Fibroblast of skin of scalp (primary cell): ENCODE measurements at regions not wholly inside any gene's neighbourhood (a gene's known extent, or its start where the extent isn't known, plus 50 kb on each side); places are given as distances from the start of the nearest gene placed in this dataset.

Experiments used
- DNase-seq: peaks from one replicate; pipeline ENCODE4 v3.0.0-alpha.2; 2013

DNA sequence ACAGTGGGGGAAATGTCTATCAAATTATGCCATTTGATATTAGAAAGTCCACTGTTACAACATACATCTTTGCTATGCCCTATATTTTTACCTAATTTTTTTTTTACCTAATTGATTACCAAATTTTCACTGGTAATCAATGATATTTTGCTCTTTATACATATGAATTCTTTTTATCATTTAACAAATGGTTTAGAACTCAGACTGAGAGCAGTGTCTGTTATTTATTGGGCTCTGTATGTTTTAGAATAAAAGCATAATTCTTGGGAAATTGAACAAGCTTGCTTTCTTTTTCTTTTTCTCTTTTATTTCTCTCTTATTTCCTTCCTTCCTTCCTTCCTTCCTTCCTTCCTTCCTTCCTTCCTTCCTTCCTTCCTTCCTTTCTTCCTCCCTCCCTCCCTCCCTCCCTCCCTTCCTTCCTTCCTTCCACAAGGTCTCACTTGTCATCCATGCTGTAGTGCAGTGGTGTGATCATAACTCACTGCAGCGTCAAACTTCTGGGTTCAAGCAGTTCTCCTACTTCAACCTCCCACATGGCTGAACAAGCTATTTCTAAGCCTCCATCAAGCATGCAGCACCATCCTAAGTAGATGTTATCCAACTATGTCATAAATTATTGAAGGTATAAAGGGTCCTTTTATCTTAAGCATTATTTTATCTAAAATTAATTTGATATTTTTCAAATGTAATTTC is 911.7 kb upstream of the CITED2 start:
- no peak for DNase-seq

DNA sequence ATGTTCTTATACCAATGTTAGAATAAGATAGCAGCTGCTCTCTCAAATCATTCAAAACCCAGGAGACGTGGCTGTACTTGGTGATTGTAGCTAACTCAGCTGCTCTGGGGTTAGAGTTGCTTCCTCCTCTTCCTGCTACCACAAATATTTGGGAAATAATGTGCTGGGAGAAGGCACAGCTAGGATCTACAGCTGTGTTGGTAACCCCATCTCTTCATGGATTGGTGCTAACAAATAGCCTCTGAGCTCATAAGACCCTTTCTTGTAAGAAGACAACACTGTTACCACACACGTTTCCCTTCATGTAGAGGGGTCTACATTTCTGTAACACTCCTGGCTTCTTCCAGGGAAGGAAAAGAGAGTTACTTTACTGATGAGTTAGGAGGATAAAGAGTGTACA is 911.0 kb upstream of the CITED2 start:
- peak; percentile 17 for DNase-seq

DNA sequence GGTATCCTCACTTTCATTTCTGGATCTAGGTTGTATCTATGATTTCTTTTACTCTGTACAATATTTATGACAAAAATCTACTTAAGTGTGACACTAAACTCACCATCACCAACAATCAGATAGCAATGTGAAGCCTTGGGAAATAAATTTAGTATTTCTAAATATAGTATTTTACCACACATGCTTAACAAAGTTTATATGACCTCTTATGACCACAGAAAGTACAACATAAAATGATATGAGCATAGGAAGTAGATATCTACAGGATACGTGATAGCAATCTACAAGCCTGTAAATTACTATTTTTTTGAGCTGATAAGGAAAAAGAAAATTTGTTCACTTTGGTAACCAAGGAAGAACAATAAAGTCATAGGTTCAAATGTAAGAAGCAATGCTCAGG is 910.4 kb upstream of the CITED2 start:
- DNase-seq, result no peak

DNA sequence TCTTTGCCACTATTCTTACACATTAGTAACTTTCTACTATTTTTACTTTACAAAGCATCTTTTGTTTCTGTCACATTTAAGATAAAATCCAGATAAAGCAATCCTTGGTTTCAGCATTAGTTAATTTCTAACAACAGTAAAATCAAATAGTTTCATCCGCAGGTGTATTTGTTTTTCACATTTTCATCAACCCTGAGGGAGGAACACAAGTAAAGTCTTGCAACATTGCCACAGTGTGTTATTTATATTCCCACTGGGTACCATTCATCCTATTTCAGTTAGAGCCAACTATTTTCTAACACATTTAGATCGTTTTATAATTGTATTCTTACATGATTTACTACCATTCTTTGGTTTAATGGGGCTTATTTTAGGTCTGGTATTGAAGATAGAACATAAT is 908.7 kb upstream of the CITED2 start:
- no peak for DNase-seq

DNA sequence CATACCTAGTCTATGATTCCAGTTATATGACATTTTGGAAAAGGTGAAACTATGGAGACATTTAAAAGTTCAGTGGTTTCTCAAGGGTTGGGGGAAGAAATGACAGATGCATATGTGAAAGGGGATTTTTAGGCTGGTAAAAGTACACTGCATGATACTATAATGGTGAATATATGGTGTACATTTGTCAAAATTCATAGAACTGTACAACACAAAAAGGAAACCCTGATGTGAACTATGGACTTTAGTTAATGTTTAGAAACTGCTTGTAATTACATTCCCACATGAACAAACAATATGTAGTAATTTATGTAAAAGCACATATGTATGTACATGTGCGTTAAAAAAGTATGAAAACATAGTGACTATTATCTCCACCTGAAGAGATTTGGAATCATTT is 907.3 kb upstream of the CITED2 start:
- no peak for DNase-seq

DNA sequence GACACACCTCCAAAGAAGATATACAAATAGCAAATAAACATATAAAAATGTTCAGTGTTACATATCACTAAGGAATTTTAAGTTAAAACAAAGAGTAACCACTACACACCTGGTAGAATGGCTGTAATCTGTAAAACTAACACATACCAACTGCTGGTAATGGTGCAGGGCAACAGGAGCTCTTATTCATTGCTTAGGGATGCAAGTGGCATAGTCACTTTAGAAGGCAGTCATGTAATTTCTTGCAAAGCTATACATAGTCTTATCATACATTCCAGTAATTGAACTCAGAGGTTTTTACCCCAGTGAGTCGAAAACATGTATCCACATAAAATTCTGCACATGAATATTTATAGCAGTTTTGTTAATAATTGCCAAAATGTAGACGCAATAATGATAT is 906.8 kb upstream of the CITED2 start:
- peak; percentile 11 for DNase-seq

DNA sequence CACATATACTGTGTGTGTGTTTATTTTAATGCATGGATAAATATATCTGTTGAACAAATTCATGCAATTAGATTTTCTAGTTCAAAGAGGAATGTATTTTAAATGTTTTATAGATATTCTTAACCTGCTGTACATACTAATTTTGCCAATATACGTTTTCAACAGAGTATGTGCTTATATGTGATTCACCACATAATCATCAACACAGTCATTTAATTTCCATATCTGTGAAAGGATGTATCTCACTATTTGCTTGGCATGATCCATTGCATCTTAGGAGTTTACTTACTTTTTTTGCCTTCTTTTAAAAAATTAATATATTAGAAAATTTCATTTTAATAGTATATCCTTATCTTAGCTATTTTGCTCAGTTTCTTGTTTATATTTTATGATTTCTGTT is 902.3 kb upstream of the CITED2 start:
- DNase-seq, result peak; percentile 36

DNA sequence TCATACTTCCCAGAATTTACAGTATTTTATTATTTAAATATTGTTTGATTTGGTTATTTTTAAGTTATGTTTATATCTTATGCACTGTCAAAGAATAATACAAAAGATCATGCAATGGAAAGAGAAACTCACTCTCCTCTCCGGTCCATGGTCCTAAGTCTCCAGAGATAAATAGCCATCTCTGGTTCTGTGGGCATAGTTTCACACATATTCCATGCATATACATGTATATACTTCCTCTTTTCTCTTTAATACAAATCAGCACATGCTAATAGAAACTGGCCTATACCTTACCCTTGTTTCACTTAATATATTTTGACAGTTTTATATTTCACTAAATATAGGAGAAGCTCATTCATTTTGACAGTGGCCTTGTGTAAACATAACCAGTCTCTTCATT is 901.7 kb upstream of the CITED2 start:
- DNase-seq, result no peak

DNA sequence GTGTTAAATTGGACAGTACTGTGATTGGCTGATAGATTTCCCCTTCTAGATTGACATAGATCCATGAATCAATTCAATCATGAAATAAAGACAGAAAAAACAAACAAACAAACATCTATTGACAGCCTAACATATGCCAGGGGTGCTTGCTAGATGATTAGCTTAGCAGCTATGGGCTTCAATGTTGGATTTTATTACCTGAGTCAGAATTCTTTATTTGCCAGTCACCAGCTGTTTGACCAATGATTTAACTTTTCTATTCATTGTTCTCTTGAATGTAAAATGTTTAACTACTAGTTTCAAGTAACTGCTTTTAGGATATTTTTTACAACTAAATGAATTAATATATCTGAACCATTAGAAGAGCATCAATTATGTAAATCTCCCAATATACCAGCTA is 901.3 kb upstream of the CITED2 start:
- no peak for DNase-seq

DNA sequence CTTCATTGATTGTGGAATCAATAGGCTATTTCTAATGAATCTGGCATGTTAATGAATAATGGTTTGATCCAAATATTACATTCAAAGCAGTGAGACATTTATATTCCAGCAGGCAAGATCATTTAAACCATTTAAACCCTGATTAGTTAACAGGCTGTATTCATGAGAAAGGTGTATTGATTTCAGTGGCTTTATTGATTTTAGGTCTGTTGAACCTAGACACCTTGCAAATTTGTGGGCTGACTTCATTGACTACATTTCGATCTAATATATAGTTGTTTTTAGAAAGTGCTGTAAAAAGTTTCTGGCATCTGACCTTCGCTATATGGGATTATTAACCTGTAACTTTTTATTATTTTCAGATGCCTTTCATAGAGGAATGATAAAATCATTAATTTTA is 900.1 kb upstream of the CITED2 start:
- no peak for DNase-seq

DNA sequence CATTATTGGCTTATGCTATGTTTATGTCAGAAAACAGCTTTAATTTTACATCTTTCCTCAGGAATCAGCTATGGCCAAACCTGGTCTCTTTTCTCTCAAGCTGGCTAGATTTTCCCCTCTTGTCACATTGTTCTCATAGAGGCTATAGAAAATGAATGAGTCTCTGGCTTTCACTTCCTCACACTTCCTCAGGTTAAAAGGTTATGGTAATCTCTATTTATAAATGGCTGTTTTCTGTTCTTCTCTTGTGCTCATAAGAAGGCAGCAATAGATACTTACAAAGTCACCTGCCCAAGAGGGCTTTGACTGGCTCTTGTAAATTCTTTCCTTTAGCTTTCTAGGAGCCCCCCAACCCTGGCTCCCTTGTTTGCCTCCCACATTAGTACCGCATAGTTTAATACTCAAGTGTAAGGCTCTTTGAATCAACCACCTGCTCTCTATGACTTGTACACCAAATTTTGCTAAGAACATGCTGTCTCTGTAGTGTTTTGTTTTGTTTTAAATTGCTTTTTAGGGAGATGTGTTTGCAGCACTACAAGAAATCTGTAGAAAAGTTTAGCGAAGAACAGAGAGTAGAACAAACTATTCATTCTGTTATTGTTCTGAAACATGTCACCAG is 897.4 kb upstream of the CITED2 start:
- DNase-seq, result no peak

DNA sequence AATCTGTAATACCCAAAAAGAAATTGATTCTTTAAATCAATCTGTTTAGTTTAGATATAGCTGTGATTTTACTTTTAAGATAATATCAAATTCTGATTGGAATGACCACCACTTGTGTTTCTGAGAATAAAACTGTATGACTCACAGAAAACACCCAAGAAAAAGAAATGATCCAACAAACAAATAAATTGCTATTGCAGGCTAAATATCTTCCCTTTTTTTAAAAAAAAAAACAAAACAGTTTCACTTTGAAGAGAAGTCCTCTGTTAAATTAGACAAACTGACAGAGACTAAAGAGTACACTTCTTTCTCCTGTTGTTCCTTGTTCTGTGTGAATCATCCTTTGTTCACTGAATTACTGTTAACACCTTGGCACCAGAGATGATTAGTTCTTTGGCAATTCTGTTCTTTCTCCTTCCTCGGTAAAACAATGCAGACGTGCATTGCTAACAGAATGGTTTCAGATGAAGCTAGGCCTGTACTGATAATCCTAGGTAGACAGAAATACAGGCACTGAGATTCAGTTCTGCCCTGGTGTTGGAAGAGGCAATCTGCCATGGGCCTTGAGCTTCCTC is 895.2 kb upstream of the CITED2 start:
- DNase-seq, result no peak

DNA sequence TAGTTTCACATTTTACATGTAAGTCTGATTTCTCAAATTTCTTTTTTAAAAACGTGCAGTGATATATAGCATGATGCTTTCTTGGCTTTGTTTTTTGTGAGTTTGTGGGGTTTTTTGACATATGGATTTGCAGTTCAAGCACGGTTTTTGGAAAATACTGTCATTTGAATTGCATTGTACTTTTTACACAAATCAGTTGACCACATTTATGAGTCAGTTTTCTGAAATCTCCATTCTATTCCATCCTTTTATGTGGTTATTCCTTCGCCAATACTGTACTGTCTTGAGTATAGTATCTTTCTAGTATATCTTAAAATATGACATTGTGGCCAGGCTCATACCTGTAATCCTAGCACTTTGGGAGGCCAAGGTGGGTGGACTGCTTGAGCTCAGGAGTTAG is 890.0 kb upstream of the CITED2 start:
- DNase-seq, result no peak

DNA sequence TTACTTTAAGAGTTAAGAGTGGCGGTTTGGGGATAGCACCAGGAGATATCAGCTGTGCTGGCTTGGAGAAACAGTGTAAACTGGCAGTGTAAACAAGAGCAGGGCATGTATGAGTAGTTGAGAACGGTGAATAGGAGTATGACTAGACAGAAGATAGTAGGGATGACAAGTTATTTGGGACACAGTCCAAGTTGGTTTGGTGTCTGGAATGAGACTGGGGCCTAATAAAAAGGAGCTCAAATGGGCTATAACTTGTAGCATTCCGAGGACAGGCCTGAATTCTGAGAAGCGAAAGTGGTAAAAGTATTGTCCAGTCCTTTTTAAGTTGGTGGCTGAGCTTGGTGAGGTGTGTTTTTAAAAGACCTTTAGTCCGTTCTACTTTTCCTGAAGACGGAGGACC is 883.9 kb upstream of the CITED2 start:
- DNase-seq, result peak; percentile 45

DNA sequence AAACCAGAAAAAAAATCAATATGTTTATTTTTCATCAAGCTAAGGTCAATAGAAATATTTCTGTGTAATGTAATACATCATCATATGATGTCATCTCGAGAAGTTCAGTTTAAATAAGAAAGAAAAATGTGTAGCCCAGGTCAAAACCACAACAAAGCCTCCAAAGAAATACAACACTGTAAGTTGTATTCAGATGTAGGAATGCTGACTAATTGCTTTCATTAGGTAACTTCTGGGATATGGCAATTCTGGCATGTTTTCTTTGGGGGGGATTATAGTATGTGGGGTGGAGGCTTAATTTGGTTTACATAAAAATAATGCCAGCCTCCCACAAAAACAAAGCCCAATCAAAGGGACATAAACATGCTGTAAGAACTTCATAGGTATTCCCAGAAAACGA is 881.8 kb upstream of the CITED2 start:
- DNase-seq, result no peak

DNA sequence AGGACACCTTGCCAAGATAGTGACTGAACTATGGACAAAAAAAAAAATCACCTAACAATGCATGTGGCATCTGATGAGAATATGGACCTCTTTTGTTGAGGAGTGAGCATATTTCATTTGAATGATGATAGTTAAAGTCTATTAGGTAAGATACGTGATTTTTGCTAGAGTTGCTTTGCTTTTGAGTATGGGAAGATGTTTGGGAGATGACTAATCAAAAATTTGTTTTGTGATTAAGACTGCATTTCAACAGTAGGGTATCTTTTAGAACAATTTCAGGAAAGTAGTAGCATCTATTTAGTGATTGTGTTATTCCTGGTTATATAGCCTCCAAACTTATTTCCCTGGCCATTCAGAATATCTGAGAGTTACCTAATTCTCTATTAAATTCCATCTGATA is 878.6 kb upstream of the CITED2 start:
- peak; percentile 27 for DNase-seq

DNA sequence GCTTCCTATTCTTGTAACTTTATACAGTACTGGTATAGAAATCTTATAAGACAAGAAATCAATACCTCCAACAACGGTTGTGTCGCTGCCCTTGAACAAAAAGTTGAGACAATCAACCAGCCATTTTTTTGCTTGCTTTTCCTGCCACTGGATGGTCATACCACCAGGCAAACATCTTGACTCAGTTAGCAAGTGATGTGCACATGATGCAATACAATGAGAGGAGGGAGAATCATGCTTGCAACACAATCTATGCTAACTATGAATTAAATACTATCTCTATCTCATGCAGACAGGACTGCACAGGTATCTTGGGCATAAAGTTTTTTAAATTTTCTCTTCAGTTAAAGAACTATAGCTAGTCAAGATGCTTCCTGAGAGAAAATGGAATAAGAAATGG is 877.7 kb upstream of the CITED2 start:
- peak; percentile 11 for DNase-seq

DNA sequence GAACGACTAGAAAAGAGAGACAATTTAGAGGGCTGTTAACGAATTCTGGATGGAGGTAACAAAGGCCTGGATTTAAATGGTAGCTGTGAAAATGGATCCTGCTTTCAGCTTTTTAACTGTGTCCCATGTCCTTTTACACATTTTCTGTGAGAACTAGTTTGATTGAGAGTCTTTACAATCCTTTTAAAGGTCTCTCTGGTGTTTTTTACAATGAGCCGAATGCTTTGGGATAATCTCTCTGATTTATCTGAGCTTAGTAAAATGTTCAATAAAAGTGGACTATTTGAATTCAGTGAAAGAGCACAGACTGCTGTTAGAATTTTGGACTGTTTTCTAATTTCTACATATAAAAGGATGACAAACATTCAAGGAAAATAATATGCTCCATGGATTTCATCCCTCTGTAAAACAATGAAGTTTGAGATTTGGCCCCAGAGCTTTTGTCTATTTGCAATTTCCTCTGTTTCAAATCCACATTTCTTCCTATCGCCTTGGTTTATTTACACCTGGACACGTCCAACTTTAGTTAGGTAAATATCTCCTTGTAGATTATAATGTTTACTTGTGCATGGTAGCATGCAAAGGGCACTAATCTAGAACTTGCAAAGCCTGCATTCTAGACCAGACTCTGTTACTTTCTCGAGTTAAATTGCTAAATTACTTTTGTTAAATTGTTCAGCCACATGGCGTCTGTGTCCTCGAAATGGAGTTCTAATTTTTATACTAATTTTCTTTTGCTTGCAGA is 871.0 kb upstream of the CITED2 start:
- DNase-seq, result no peak

DNA sequence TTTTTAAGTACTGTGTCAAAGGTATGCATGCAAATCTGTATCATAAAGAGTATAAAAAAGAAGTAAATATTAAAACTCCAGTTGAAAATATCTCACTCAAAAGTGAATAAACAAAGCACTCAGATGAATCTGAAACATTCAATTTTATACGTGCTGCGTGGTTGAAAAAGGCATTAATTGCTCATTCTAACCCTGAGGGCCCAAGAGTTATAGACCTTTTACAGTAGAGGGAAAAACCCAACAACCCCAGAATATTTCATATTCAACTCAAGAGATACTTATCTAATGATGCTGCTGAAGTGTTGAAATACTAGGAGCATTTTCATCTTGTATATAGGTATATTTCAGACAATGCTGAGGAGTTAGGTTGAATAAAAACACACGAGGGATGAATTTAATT is 862.8 kb upstream of the CITED2 start:
- no peak for DNase-seq

DNA sequence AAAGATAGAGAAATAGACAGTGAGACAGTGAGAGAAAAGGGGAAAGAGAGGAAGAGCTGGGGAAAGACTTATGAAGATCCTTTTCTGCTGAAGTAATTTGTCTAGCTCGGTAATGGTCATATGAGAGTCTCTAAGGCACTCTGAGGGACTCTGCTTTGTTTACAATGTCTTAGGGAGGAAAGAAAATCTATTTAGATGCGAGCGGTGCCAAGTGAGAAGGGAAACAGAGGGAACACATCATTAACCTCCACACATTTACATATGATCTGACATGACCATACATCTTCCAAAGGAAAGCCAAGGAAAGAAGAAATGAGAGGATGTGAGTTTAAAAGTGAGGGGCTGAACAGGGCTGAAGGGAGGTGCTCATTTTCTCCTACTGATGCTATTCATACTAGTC is 862.3 kb upstream of the CITED2 start:
- no peak for DNase-seq

DNA sequence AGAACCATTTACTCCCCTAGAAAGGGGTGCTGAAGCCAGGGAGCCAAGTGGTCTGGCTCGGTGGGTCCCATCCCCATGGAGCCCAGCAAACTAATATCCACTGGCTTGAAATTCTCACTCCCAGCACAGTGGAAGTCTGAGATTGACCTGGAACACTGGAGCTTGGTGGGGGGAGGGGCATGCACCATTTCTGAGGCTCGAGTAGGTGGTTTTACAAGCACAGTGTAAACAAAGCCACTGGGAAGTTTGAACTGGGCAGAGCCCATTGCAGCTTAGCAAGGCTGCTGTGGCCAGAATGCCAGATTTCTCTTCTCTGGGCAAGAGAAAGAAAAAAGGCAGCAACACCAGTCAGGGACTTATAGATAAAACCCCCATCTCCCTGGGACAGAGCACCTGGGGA is 855.8 kb upstream of the CITED2 start:
- no peak for DNase-seq

DNA sequence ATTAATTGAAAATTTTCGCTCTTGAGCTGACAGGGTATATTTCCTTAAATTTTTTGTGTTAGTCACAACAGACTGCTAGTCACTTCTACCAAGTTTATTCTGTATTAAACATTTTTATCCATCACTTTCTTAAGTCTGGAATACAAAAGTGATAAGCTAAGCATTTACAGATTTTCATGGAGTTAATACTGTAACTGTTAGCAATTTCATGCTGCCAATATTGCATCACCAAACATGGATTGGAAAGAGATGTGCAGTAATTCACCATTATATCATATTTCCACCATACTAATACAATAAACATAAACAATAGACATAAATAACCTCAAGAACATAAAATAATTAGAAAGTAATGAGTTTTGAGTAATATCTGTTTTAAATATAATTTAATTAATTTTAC is 854.0 kb upstream of the CITED2 start:
- no peak for DNase-seq

DNA sequence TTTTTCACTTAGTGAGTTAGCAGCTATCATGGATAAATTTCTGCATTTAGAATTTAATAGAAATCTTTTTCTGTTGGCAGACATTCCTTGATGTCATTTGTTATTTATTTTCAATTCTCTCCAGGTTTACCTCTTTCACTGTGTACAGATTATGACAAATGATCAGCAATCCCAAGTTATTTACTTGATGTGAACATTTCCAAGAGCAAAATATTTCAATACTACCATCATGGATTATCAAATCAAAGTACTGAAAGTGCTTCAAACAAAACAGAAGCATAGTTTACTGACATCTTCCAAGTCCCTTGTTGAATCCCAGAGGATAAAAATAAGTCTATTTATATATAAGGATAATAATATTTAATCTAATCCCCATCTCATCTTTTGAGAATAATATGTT is 852.2 kb upstream of the CITED2 start:
- DNase-seq, result no peak
